Hippocampal formation (tissue), 2 donors: ENCODE measurements at regions not wholly inside any gene's neighbourhood (a gene's known extent, or its start where the extent isn't known, plus 50 kb on each side); places are given as distances from the start of the nearest gene placed in this dataset.
"Not testable (repeated sequence)": the region's sequence is repeated elsewhere in the genome, so short reads cannot be mapped to it uniquely, and the experiment has no call there.

Experiments
- DNase-seq, 2 donors: peaks; one replicate each; lab custom pipeline; 2025; lab: John Stamatoyannopoulos, UW

GRCh38 chr10:62498271-62498670, 124.1 kb downstream of the ZNF365 start:
- no peak for DNase-seq

GRCh38 chr10:62500116-62500515, 125.9 kb downstream of the ZNF365 start:
- not testable (repeated sequence) for DNase-seq

GRCh38 chr10:62501547-62501946, 127.4 kb downstream of the ZNF365 start:
- no peak for DNase-seq

- no peak for DNase-seq
Measured at GRCh38 chr10:62502995-62503613, 128.9 kb downstream of the ZNF365 start.

GRCh38 chr10:62503872-62504271, 129.7 kb downstream of the ZNF365 start:
- DNase-seq: no peak

- no peak for DNase-seq
Measured at GRCh38 chr10:62506371-62506770, 132.2 kb downstream of the ZNF365 start.

- DNase-seq: no peak
Measured at GRCh38 chr10:62511238-62511637, 137.1 kb downstream of the ZNF365 start.

GRCh38 chr10:62511656-62512055, 137.5 kb downstream of the ZNF365 start:
- DNase-seq: no peak

GRCh38 chr10:62512732-62513475, 138.7 kb downstream of the ZNF365 start:
- no peak for DNase-seq

GRCh38 chr10:62514079-62514693, 140.0 kb downstream of the ZNF365 start:
- DNase-seq: no peak

- no peak for DNase-seq
Measured at GRCh38 chr10:62517252-62517651, 143.1 kb downstream of the ZNF365 start.

- no peak for DNase-seq
Measured at GRCh38 chr10:62527019-62527827, 153.1 kb downstream of the ZNF365 start.

- DNase-seq: no peak
Measured at GRCh38 chr10:62528441-62528840, 154.3 kb downstream of the ZNF365 start.

- DNase-seq: no peak
Measured at GRCh38 chr10:62529396-62529795, 155.2 kb downstream of the ZNF365 start.

GRCh38 chr10:62534031-62534430, 159.9 kb downstream of the ZNF365 start:
- no peak for DNase-seq

GRCh38 chr10:62538606-62539005, 164.4 kb downstream of the ZNF365 start:
- DNase-seq: no peak

GRCh38 chr10:62540389-62540788, 166.2 kb downstream of the ZNF365 start:
- no peak for DNase-seq

- no peak for DNase-seq
Measured at GRCh38 chr10:62541811-62542210, 167.6 kb downstream of the ZNF365 start.

- DNase-seq: no peak
Measured at GRCh38 chr10:62543571-62544355, 169.6 kb downstream of the ZNF365 start.

GRCh38 chr10:62545160-62546066, 171.2 kb downstream of the ZNF365 start:
- DNase-seq: no peak
